HG03469 (cell line): ENCODE measurements at regions not wholly inside any gene's neighbourhood (a gene's known extent, or its start where the extent isn't known, plus 50 kb on each side); places are given as distances from the start of the nearest gene placed in this dataset.

Experiments
- ATAC-seq: cut with Tn5 transposase; IDR thresholded peaks from one replicate; pipeline ENCODE4 v1.9.1; 2021; ENCODE audit warnings: mild to moderate bottlenecking, moderate library complexity, moderate number of reproducible peaks; ENCODE audit not compliant: unreplicated experiment

GRCh38 chr18:24868760-24869237, 408.4 kb downstream of the HRH4 start:
- ATAC-seq = no peak

DNA sequence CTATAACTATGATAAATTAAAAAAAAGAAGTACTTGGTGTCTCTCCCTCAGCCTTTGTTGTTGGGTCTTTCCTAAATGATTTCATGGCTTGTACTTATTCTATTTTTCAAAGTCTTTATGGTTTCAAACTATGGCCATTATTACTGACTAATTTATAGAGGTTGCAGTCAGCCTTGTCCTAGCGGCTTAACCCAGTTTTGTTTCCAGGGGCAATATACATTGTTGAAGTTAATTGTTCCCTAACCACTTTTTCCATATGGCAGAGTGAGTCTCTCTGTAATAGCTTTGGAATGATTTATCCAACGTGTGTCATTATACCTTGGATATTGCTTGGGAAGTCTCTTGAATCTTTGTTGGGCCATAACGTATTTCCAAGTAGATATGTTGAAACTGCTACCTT, 408.8 kb downstream of the HRH4 start:
- no peak for ATAC-seq

- no peak for ATAC-seq
These were observed 414.8 kb downstream of the HRH4 start for GRCh38 chr18:24875286-24875685.

- no peak for ATAC-seq
These were observed 415.3 kb downstream of the HRH4 start for GRCh38 chr18:24875777-24876176.

- ATAC-seq = no peak
These were observed 415.8 kb downstream of the HRH4 start for GRCh38 chr18:24876266-24876665.

- no peak for ATAC-seq
These were observed 416.6 kb downstream of the HRH4 start for GRCh38 chr18:24877066-24877465.

GRCh38 chr18:24877546-24877945, 417.1 kb downstream of the HRH4 start:
- ATAC-seq = no peak

- no peak for ATAC-seq
These were observed 417.9 kb downstream of the HRH4 start for GRCh38 chr18:24878289-24878688.

DNA sequence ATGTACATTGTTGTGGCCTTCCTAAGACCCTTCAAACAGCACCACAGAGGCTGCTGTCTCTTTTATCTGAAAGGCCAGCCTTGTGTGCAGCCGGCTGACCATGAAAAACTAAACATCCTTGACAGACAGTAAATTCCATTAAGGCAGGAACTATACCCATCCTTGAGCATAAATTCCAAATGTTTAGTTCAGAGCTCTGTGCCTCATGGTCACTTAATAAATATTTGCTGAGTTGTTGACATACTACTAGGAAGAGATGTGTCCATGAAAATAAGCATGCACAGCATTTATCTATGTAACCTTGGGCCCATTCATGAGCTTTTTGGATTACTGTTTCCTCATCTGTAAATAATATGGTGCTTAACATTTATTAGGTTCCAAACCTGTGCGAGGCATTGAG, 424.8 kb downstream of the HRH4 start:
- no peak for ATAC-seq

- ATAC-seq = no peak
These were observed 434.4 kb downstream of the HRH4 start for GRCh38 chr18:24894880-24895279.

GRCh38 chr18:24897461-24897860, 437.0 kb downstream of the HRH4 start:
- ATAC-seq = no peak

DNA sequence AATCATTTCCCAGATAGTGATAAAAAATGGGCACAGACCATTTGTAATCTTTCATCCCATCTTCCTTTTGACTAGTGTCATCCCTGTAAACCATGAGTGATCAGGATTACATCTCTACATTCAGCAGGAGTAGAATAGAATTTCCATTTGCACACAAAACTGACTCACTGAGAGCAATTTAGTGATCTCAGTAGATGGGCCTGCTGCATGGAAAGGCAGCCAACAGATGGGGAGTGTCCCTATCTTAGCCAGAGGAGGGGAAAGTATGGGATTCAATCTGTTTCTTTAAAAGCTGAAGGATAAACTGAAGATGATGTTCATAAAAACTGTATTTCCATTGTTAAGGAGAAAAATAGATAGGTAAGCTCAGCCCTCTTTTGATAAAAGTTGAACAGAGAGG, 441.7 kb downstream of the ZNF521 start:
- no peak for ATAC-seq

- ATAC-seq = no peak
These were observed 438.3 kb downstream of the ZNF521 start for GRCh38 chr18:24913507-24914170.

DNA sequence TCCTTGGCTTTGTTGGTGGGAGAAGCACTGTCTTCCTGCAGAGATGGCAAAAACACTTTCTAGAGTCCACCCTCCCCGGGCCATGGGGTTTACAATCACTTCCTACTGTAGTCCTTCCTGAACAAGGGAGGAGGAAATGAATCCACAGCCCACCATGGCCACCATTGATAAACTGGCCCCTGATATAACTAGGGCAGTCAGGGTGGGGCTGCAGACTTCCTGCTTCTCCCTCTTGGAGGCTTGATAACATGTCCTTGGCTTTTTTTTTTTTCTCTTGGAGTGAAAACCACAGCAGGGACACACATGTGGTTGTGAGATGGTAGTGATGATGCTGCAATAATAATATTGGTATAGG, 437.8 kb downstream of the ZNF521 start:
- ATAC-seq = no peak

- no peak for ATAC-seq
These were observed 437.3 kb downstream of the ZNF521 start for GRCh38 chr18:24914685-24915084.

DNA sequence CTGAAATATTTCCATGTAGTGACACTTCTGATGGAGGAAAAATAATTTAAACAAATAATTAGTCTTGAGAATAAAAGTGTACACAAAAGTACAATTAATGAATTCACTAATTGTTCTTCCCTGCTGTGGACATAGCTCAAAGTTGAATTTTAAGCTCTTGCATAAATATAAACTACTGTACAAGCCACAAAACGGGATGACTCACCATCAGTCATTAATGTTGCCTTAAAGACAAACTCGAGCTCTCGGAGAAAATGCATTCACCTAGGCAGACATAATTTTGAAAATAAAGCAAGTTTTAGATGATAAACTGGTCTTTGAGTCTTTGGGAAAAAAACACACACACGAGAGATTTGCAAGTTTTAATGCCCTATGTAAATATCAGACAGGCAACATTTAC, 436.4 kb downstream of the ZNF521 start:
- ATAC-seq = no peak

DNA sequence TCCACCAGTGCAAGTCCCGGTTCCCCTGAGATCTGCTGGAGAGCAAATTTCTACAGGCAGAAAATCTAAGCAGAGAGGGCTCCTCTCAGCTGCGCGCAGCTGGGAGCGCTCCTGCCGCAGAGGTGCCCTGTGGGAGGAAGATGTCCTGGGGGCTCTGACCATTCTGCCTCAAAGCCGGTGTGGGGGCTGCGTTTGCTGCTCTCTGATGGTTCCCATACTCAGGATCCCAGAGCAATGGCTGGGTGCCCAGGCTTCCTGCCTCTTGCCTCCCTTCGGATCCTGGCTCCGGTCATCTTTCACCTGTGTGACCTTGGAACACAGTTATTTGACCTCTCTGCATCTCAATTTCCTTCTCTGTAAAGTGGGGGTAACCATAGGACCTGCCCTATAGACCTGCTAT, 434.2 kb downstream of the ZNF521 start:
- no peak for ATAC-seq

DNA sequence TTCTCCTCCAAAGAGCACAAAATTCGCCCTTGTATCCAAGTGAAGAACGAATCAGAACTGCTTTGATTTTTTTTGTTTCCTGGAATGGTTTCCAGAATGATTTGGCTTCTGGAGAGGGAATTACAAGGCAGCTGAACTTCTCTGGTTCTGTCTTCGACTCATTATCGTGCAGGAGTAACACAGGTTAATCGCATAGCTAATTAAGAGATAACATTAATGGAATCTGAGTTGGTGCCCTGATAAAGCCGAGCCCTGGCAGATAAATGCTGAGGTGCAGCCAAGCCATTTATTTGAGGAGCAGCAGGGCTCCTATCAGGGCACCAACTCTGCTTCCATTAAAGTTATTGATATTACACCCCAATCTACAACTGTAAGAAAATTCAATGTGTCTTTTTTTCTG, 433.7 kb downstream of the ZNF521 start:
- no peak for ATAC-seq

DNA sequence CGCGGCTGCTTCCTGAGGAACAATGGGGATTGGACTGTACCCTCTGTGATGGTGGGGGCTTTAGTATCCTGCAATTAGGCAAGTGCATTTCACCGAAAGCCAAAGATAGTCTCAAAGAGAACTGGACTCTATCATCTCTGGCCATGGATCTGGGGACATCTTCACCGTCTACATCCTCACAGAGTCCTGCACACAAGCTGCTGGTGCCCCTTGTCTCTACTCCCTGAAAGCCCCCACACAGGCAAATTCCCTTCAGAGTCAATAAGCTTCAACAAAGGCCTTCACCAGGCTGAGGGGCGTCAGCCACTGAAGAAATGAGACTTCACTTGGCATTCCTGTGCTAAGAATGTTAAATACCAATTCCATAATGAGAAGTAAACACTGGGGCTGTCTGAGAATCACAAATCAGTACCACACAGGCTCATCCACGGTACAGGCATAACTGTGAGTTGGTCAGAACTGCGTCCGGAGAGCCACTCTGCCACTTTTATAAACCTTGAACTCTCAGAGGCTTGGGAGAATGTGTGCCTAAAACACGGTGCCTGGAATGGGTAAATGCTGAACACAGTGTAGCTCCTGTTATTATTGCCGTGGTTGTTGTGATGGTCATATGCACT, 432.7 kb downstream of the ZNF521 start:
- no peak for ATAC-seq

- ATAC-seq = no peak
These were observed 429.5 kb downstream of the ZNF521 start for GRCh38 chr18:24922491-24922890.

GRCh38 chr18:24923138-24923537, 428.8 kb downstream of the ZNF521 start:
- peak; percentile 92 for ATAC-seq

- no peak for ATAC-seq
These were observed 427.8 kb downstream of the ZNF521 start for GRCh38 chr18:24924066-24924716.
